HUES64 (cell line): ENCODE measurements at regions not wholly inside any gene's neighbourhood (a gene's known extent, or its start where the extent isn't known, plus 50 kb on each side); places are given as distances from the start of the nearest gene placed in this dataset.

Source experiments
- H3K27ac ChIP-seq: 2 replicates; pipeline ENCODE4 v1.7.0; 2013; ENCODE audit warnings: low read depth, low read length, inconsistent platforms
- H3K27me3 ChIP-seq: 2 replicates; pipeline ENCODE4 v1.6.1; 2013; ENCODE audit warnings: mild to moderate bottlenecking, low read length; ENCODE audit not compliant: insufficient read depth
- H3K36me3 ChIP-seq: 2 replicates; pipeline ENCODE4 v1.6.1; 2013; ENCODE audit warnings: mild to moderate bottlenecking, low read length; ENCODE audit not compliant: insufficient read depth
- H3K4me1 ChIP-seq: 2 replicates; pipeline ENCODE4 v1.6.1; 2013; ENCODE audit warnings: mild to moderate bottlenecking, low read length, moderate library complexity; ENCODE audit not compliant: insufficient read depth
- H3K4me3 ChIP-seq: 2 replicates; pipeline ENCODE4 v1.5.1; 2013; ENCODE audit warnings: mild to moderate bottlenecking, low read length, moderate library complexity
- H3K9ac ChIP-seq: 2 replicates; pipeline ENCODE4 v1.6.1; 2013; ENCODE audit warnings: mild to moderate bottlenecking, low read depth, low read length
- H3K9me3 ChIP-seq: 2 replicates; pipeline ENCODE4 v1.6.1; 2013; ENCODE audit warnings: low read depth, low read length; ENCODE audit not compliant: insufficient read depth
- WGBS: fragments of 150-250, 120-280 bp; methylation state at CpG from one replicate; pipeline ENCODE4 v1.1.7; 2013; ENCODE audit warnings: missing lambda C conversion rate; 5-methylcytosine and 5-hydroxymethylcytosine counted together

DNA sequence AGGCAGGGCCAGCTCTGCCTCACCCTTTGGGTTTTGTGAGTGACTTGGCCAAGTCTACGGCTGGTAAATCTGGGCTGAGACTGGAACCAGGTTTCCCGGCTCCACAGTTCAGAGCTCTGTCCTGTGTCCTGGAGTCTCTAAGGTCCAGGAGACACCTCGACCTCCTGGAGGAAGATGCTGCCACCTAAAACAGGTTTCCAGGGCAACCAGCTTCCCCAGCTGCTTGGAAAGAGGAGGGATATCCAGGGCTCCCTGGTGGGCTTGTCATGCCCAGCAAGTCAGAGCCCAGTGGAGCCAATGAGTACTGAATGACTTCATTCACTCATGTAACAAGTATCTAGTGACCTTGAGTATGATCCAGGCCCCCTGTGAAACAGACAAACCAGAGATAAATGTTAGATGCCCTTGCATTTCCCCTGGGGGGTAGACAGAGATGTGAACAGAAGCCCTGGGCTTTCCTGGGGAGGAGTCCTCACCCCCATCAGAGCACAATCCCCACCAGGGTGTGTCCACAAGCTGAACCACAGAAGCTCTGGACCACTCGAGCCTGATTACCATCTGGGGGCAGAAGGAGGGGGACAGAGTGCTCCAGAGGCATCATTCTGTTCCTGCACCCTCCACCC, 181.2 kb upstream of the RAB4A start:
- no peak overlapping the region for H3K27ac ChIP-seq

DNA sequence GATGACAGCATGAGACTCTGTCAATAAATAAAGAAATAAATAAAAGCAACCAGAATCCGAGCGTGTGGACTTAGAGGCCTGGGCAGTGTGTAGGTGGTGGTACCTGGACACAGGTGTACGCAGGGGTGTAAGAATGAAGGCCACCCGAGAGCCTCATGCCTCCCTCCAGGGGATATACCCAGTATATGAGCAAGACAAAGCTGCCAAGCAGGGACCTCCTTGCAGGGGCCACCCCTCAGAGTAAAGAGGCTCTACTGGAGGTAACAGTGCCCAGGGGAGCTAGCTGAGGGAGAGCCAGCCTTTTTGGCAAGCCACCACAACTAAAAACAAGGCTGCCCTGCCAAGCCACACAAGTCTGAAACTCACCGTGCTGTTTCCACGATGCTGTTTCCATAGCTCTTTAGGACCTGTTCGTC, 179.2 kb upstream of the RAB4A start:
- no peak overlapping the region for H3K4me3 ChIP-seq
- H3K27ac ChIP-seq: peak overlapping the region; percentile 93
- WGBS: 78% methylated on average over 7 of the region's 7 CpGs

More for the DNA sequence above, 181.2 kb upstream of the RAB4A start:
- no peaks in the 10 kb centered on the region for H3K27me3 ChIP-seq
- no peak overlapping the region for H3K4me3 ChIP-seq
- no peaks in the 10 kb centered on the region for H3K36me3 ChIP-seq
- 86% methylated on average over 4 of the region's 4 CpGs for WGBS
- no peak overlapping the region for H3K9ac ChIP-seq
- peaks cover 35% of the 10 kb centered on the region for H3K4me1 ChIP-seq
- no peaks in the 10 kb centered on the region for H3K9me3 ChIP-seq

DNA sequence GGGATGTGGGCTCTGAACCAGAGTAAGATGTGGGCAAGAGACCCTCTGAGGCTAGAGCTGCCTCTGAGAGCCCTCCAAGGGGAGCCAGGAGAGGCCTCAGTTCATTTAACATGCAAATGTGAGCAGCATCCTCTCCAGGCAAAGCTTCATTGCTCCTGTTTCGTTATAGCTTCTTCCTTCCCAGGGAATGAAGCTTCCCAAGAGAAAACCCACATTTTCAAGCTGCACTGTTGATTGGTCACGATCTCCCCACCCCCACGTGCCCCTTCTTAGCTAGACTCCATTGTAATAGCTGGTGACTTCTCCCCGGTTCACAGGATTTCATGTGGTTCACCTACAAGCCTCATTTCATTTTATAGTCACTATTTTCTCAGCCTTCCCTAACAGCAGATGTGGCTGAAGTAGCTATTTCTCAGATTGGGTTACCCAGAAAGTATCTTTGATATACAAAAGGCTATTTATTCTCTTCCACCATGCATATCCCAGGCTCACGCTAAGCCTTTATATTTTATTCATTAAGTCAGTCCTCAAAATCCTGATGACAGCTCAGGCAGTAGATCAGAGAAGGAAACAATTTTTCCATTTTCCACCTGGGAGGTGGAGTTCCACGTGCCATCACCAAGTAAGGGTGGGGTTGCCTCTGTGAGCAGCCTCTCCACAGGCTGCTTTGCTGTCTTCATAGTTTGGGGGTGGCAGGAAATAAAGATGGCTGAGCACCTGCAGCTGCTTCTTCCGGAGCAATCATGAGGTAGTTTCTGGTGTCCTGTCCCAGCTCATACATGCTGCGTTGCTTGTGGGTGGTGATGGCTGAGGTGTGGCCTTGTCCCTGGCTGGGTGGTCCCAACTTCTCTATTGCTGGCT, 178.3 kb upstream of the RAB4A start:
- H3K36me3 ChIP-seq: no peaks in the 10 kb centered on the region
- H3K9ac ChIP-seq: peak overlapping the region; percentile 49
- 37% methylated on average over 8 of the region's 8 CpGs for WGBS
- no peaks in the 10 kb centered on the region for H3K27me3 ChIP-seq
- H3K27ac ChIP-seq: peak overlapping the region; percentile 93
- H3K9me3 ChIP-seq: peaks cover 7% of the 10 kb centered on the region
- H3K4me1 ChIP-seq: peaks cover 40% of the 10 kb centered on the region
- peak overlapping the region; percentile 28; the same call in 1 of the 2 replicates for H3K4me3 ChIP-seq

More for the DNA sequence above, 179.2 kb upstream of the RAB4A start:
- H3K36me3 ChIP-seq: no peaks in the 10 kb centered on the region
- H3K4me1 ChIP-seq: peaks cover 40% of the 10 kb centered on the region
- H3K9ac ChIP-seq: no peak overlapping the region
- no peaks in the 10 kb centered on the region for H3K27me3 ChIP-seq
- H3K9me3 ChIP-seq: peaks cover 7% of the 10 kb centered on the region

DNA sequence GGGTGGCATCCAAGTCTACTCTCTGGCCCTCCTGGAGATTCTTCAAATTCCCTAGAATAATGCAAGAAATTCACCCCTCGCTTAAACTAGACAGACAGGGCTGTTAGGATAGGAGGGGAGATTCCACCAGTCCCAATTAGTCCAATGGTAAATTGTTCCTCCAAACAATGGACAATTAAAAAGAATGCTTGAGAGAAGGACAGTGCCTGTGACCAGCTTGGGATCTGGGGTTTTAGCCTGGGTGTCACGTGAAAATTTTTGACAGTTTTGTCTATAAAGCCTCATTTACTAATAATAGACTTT, 177.7 kb upstream of the RAB4A start:
- Histone ChIP-seq H3K9me3 (peaks cover 7% of the 10 kb centered on the region), H3K36me3 (no peaks in the 10 kb centered on the region), H3K4me1 (peaks cover 40% of the 10 kb centered on the region), H3K4me3 (peak overlapping the region; percentile 28), H3K9ac (peak overlapping the region; percentile 49), H3K27me3 (no peaks in the 10 kb centered on the region), H3K27ac (peak overlapping the region; percentile 93)
- WGBS: 44% methylated on average over 1 of the region's 2 CpGs

DNA sequence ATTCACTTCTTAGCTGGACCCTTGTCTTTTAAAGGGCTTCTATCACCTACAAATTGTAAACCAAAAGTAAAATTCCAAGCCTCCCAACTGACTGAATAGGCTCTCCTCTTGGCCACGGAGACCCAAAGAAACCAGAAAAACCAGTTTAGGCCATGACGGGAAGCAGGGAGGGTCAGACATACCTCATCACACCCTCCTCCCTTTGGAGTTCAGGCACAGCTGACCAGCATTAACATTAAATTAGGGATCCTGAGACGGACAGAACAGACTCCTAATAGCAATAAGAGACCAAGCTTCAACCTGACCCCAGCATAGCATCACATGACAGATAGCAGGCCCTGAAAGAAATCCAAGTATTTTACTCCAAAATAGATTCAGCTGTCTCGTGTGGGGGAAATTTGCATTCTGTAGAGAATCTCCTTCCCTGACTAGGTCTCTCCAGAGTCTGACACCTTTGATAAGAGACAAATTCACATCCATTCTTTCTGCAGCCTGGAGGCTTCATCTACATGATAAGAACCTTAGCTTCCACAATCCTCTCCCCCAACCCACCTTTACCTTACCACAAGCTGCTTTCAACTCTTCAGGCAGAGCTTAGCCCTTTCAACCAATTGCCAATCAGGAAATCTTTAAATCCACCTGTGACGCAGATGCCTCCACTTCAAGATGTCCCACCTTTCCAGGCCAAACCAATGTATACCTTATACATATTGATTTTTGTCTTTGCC, 177.1 kb upstream of the RAB4A start:
- H3K27me3 ChIP-seq: no peaks in the 10 kb centered on the region
- 45% methylated on average over 5 of the region's 5 CpGs for WGBS
- H3K9ac ChIP-seq: peak overlapping the region; percentile 49
- H3K4me3 ChIP-seq: peak overlapping the region; percentile 28
- H3K27ac ChIP-seq: peak overlapping the region; percentile 93
- no peaks in the 10 kb centered on the region for H3K36me3 ChIP-seq
- peaks cover 36% of the 10 kb centered on the region for H3K4me1 ChIP-seq
- peaks cover 7% of the 10 kb centered on the region for H3K9me3 ChIP-seq

DNA sequence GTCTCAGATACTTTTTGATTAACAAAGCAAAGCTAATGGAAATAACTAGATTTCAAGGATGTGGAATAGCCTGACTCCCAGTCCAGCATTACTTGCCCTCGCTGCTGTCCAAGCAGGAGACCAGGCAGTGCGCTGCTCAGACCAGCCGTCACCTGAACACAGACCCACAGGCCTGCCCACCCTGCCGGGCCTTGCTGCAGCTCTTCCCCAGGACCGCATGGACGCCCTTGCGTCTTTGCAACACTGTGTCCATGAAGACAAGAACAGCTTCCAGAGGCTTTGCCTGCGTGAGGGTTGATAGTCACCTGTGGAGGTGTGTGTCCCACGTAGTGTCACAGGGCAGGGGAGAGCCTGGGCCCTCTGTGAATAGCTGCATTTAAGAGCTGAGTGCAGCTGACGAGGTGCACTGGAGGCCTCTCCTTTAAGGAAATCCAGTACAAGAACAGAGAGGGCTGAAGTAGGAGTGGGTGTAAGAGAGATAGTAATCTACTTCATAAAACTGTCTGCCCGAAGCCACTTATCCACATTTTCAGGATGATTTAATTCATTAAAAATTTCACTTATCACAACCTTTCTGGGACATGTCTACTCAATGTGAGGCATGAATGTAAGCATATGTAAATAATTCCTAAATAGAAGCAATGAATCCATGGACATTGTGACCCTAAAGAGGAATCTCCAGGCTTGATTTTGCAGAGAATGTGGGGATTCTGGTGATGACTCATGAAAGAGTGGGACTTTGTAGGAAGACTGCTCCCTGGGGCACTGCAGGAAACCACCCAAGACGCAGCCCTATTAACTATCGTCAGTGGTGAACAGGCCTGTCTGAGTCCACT, 176.2 kb upstream of the RAB4A start:
- H3K4me3 ChIP-seq: no peak overlapping the region
- no peaks in the 10 kb centered on the region for H3K27me3 ChIP-seq
- H3K27ac ChIP-seq: peak overlapping the region; percentile 93
- 84% methylated on average over 12 of the region's 13 CpGs for WGBS
- H3K4me1 ChIP-seq: peaks cover 35% of the 10 kb centered on the region
- H3K9me3 ChIP-seq: peaks cover 7% of the 10 kb centered on the region
- H3K36me3 ChIP-seq: no peaks in the 10 kb centered on the region
- H3K9ac ChIP-seq: peak overlapping the region; percentile 15; the same call in 1 of the 2 replicates

DNA sequence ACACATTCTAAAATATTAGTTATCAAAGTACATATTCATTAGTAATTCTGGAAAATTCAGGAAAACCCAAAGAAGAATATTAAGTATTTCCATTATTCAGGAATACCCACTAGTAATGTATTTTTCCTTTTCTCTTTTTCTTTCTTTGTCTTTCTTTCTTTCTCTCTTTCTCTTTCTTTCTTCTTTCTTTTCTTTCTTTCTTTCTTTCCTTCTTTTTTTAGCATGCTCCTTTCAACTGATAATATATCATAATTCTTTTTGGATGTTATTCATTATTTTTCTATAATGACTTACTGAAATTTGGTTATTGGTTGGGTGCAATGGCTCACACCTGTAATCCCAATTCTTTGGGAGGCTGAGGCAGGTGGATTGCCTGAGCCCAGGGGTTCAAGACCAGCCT, 175.6 kb upstream of the RAB4A start:
- H3K4me1 ChIP-seq: peaks cover 35% of the 10 kb centered on the region
- no peak overlapping the region for H3K27ac ChIP-seq
- H3K9ac ChIP-seq: no peak overlapping the region
- peaks cover 7% of the 10 kb centered on the region for H3K9me3 ChIP-seq
- no peaks in the 10 kb centered on the region for H3K36me3 ChIP-seq
- H3K27me3 ChIP-seq: no peaks in the 10 kb centered on the region
- no peak overlapping the region for H3K4me3 ChIP-seq

DNA sequence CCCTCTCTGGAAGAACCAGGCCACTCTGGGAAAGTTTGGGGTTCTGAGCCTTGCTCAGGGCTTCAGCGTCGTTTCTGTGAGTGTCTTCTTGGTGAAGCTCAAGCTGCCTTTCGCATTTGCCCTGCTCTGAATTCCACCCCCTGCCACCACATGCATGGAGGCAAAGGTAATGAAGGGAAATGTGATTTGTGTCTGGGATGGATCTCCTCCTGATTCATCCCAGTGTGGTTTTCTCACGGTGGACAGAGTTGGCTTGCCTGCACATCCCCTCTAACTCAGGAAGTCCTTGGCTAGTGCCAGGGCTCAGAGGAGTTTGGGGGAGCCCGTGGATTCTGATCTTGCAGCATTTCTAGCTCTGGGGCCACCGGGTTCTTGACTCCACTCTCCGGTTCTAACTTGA, 173.6 kb upstream of the RAB4A start:
- H3K36me3 ChIP-seq: no peaks in the 10 kb centered on the region
- no peak overlapping the region for H3K9ac ChIP-seq
- WGBS: 91% methylated on average over 7 of the region's 7 CpGs
- H3K27me3 ChIP-seq: no peaks in the 10 kb centered on the region
- H3K9me3 ChIP-seq: peaks cover 7% of the 10 kb centered on the region
- peaks cover 24% of the 10 kb centered on the region for H3K4me1 ChIP-seq
- H3K4me3 ChIP-seq: no peak overlapping the region
- no peak overlapping the region for H3K27ac ChIP-seq

DNA sequence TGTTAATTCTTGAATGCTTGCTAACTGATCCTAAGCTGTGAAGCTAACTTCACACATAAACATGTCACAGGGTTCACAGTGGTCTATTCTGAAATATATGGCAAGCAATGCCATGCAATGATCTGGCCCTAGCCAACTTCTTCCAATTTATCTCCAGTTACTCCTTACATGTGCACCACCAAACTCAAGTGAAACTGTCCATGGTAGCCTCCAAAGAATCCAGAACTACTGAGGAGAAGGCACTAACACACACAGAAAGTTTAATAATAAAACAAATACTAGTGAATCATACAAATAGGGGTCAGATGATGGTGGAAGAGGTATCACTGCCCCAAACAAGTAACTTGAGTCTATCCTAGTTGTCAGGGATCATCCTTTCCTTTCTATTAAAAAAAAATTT, 172.6 kb upstream of the RAB4A start:
- no peaks in the 10 kb centered on the region for H3K27me3 ChIP-seq
- no peaks in the 10 kb centered on the region for H3K36me3 ChIP-seq
- no peak overlapping the region for H3K4me3 ChIP-seq
- peaks cover 14% of the 10 kb centered on the region for H3K4me1 ChIP-seq
- H3K9me3 ChIP-seq: peaks cover 7% of the 10 kb centered on the region
- no peak overlapping the region for H3K9ac ChIP-seq
- no peak overlapping the region for H3K27ac ChIP-seq

DNA sequence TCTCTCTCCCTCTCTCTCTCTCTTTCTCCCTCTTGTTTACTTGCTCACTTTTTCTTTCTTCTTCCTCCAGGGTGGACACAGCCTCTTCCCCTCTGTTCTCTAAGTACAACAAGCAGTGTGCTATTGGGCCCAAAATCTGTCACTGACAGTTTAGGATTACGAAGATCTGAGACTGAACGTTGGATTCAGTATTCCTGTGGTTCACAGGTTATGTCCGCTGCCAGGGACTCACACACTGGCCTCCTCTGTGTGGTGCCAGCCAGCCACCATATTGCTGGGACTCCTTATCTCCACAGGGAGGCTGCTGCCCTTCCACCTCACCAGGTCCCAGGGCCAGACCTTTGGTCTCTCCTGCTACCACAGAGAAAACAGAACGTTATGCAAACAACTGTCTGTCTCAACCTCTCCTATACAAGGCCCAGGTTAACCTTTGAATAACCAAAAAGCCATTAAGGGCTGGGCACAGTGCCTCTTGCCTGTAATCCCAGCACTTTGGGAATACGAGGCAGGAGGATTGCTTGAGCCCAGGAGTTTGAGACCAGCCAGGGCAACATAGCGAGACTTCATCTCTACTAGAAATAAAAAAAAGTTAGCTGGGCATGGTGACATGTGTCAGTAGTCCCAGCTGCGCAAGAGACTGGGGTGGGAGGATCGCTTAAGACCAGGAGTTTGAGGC, 171.9 kb upstream of the RAB4A start:
- Histone ChIP-seq H3K27me3 (no peaks in the 10 kb centered on the region), H3K4me1 (peaks cover 12% of the 10 kb centered on the region), H3K4me3 (no peak overlapping the region), H3K36me3 (no peaks in the 10 kb centered on the region), H3K9ac (no peak overlapping the region), H3K27ac (no peak overlapping the region), H3K9me3 (peaks cover 7% of the 10 kb centered on the region)
- WGBS: 82% methylated on average over 8 of the region's 8 CpGs
